HG02885 (cell line): ENCODE measurements at regions not wholly inside any gene's neighbourhood (a gene's known extent, or its start where the extent isn't known, plus 50 kb on each side); places are given as distances from the start of the nearest gene placed in this dataset.
A peak's percentile ranks its signal among the peaks of the same experiment; 100 is the strongest.
"Not testable (repeated sequence)": the region's sequence is repeated elsewhere in the genome, so short reads cannot be mapped to it uniquely, and the experiment has no call there.

Source experiments
- ATAC-seq: cut with Tn5 transposase; IDR thresholded peaks from one replicate; pipeline ENCODE4 v1.9.1; 2021; ENCODE audit warnings: mild to moderate bottlenecking; ENCODE audit not compliant: unreplicated experiment, poor library complexity

DNA sequence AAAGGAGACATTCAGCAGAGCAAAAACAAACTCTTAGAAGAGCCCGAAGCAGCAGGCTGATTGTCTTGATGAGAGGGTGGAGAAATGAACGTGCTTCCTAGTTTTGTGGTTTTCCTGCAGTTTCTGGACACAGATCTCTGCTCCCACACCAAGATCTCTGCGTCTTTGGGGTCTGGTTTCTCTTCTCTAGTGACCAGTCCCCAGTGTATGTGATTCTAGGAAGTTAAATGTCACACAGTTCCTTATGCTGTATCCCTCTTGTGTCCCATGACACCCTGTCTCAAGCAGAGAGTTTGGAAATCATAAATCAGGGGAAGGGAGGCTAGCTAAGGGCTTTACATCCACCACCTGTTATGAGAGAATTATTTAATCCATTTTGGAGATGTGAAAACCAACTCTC is 55.4 kb upstream of the KLF14 start:
- no peak for ATAC-seq

DNA sequence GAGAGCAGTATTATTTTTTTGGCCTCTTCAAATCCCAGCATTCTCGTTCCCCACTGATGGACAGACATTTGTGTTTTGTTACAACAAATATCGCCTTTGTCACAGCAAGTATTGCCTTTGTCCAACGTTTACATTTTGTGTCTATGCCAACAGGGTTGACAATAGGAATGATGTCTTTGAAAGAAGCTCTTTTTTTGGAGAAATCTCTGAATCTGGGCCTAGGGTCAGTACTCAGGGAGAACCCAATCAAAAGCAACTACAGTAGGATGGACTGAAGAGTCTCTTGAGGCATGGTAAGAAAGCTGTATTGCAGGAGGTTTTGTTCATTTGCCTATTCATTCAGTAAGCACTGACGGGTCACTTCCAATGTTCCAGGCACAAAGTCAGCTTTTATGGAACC is 57.7 kb upstream of the KLF14 start:
- no peak for ATAC-seq

DNA sequence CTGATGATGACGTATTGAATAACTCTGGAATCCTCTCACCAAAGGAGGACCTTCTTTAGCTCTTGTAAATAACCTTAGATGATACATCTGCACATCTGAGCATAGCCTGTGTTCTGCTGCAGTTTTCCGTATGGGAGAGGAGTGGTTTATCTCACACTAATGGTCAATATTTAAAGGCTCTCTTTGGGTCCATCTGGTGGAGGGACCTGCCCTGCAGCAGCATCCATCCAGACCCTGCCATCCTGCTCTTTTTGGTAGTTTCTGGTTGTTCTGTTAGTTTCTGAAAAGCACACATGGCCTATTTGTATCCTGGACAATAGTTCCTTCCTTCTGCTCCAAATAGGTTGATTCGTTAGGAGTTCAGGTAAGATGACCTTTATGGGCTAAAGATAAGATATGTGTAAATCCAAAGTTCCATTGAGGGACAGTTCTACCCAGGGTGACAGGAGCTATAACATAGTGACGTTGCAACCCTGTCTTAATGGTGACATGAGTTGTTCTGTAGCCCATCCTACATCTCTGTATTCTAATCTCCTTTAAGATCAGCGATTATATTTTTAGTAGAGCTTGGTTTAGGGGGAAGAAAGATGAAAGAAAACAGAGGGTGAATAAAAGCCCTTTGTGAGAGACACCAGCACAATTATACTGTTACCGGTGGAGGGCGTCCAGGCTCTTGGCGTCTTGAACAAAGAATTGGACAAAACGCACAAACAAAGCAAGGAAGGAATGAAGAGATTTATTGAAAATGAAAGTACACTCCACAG is 60.0 kb upstream of the KLF14 start:
- ATAC-seq, result no peak

DNA sequence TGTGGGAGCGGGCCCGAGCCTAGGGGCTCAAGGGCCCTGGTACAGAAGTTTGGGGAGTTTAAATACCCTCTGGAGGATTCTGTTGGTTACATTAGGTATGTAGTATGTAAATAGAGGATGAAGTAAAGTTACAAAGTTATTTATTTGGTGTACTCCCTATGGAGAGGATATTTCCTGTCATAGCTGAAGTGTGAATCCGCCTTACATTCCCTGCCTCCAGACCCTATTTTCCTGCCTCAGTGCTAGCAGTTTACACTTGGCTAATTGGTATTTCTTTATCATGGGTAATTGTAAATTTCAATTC is 60.6 kb upstream of the KLF14 start:
- no peak for ATAC-seq

DNA sequence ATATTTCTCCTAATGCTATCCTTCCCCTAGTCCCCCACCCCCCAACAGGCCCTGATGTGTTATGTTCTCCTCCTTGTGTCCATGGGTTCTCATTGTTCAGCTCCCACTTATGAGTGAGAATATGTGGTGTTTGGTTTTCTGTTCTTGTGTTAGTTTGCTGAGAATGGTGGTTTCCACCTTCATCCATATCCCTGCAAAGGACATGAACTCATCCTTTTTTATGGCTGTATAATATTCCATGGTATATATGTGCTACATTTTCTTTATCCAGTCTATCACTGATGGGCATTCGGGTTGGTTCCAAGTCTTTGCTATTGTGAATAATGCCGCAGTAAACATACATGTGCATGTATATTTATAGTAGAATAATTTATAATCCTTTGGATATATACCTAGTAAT is 62.4 kb upstream of the KLF14 start:
- not testable (repeated sequence) for ATAC-seq

DNA sequence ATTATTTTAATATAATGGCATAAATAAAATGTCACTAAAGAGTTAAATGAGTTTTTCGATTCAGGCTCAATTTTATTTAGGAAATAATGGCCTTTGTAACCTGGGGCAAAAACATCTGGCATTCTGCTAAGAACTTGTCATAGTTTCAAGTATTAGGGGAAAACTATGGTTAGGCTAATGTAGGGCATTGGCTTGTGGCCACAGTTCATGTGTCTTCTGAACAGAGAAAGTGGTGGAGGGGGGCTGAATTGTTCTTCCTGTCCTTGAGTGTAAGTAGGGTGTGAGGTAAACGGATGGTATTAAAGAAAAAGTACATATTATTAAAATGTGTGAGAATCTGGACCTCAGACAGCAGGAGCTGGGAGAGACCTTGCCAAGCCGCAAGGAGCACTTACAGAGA is 69.1 kb upstream of the KLF14 start:
- no peak for ATAC-seq

DNA sequence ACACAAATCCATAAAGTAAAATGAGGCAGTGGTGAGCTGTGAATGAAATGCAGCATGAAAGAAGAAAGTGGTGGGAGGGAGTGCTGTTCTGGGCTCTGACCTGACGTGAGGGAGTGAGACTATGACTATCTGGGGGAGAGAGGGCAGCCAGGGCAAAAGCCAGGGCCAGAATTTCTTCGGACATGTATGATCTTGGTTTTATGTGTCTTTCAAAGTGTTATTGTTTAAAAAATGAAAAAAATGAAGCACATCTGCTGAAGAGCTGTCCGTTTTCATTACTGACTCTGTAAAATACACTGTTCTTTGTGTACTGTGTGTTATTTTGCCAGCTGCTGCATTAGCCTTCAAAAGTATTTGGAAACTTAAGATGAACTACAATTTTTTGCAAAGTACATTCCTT is 70.2 kb upstream of the KLF14 start:
- ATAC-seq, result no peak

DNA sequence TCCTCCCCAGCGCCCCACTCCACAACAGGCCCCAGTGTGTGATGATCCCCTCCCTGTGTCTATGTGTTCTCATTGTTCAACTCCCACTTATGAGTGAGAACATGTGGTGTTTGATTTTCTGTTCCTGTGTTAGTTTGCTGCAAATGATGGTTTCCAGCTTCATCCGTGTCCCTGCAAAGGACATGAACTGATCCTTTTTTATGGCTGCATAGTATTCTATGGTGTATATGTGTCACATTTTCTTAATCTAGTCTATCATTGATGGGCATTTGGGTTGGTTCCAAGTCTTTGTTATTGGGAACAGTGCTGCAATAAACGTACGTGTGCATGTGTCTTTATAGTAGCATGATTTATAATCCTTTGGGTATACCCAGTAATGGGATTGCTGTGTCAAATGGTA is 78.8 kb upstream of the KLF14 start:
- ATAC-seq, result not testable (repeated sequence)

DNA sequence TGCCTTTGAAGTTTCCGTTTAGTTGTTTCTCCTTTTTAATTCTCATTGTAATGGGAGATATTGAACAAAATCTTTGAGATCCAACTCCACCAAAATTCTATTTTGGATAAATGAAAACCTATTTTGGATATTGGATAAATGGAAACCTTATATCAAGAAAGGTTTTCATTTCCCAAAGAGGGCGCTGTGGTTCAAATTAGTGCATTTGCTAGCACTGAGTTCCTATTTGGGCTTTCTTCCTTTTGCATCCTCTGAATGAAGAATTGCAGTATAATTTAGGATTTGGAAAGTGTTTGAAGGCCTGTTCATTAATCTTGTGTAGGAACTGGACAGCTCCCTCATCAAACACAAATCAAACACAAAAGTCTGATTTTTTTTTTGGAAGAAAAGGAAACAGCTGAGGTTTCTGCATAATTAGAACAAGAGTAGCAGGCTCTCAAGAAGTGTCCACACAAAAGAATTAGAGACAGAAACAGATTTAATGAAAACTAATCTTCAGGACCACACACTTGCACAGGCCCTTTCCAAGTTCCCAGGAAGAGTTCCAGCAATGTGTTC is 80.8 kb upstream of the KLF14 start:
- ATAC-seq, result no peak

DNA sequence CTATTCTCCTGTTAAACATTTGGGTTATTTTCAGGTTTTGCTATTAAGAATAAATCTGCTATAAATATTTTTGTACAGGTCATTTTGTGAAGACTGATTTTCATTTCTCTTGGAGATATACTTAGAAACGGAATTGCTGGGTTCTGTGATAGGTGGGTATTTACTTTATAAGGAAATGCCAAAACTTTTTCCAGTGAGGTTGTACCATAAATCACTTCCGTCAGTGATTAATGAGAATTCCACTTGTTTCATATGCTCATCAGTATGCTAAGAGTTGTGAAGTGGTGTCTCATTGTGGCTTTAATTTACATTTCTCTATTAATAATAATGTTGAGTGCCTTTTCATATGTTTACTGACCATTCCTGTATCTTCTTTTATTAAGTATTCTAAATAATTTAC is 84.0 kb upstream of the KLF14 start:
- no peak for ATAC-seq

DNA sequence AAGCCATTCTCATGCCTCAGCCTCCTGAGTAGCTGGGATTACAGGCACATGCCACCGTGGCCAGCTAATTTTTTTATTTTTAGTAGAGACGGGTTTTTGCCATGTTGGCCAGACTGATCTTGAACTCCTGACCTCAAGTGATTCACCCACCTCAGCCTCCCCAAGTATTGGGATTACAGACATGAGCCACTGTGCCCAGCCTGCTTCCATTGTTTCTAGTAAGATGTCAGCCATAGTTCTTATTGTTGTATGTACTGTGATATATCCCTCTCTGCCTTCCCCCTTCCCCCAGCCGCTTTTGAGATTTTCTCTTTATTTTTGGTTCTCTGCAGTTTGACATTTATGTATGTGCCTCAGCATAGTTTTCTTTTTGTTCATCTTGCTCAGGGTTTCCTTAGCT is 87.9 kb upstream of the KLF14 start:
- no peak for ATAC-seq

DNA sequence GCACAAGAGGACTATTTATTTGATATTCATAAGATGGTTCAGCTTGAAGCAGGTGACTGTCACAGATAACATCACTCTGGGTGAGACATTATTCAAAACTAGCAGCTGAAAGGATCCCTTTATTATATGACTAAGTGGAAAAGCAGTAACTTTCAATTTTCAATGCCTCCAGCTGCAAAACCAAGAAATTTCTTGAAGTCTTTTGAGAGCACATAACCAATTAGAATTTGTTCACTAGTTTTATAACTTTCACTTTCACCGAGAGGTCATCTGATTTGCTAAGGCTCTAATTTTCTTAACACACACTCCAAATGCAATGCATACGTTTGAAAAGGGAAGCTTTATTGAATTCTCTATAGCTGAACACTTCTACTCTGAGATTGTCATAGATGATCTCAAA is 88.6 kb upstream of the KLF14 start:
- ATAC-seq, result peak; percentile 33

DNA sequence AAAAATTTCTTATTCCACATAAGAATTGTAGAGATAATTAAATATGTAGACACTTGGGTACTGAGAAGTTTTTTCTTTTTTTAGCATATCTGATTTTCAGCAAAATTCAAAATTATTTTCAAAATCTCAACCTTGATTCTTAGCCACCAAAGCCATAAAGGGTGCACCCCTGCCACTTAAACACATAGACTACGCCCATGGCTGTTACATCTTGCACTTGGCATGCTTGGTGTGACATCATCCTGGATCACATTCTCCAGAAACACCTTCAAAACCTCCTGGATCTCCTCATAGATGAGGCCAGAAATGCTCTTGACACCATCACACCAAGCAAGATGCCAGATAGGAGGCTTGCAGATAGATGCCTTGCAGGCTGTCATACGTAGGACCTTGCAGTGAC is 89.1 kb upstream of the KLF14 start:
- no peak for ATAC-seq

DNA sequence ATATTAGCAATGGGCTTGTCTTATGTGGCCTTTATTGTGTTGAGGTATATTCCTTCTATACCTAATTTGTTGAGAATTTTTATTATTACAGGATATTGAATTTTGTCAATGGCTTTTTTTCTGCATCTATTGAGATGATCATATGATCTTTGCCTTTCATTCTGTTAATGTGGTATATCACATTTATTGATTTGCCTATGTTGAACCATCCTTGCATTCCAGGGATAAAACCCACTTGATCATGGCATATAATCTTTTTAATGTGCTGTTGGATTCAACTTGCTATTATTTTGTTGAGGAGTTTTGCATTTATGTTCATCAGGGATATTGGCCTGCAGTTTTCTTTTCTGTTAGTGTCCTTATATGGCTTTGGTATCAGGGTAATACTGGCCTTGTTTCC is 91.8 kb upstream of the KLF14 start:
- no peak for ATAC-seq

DNA sequence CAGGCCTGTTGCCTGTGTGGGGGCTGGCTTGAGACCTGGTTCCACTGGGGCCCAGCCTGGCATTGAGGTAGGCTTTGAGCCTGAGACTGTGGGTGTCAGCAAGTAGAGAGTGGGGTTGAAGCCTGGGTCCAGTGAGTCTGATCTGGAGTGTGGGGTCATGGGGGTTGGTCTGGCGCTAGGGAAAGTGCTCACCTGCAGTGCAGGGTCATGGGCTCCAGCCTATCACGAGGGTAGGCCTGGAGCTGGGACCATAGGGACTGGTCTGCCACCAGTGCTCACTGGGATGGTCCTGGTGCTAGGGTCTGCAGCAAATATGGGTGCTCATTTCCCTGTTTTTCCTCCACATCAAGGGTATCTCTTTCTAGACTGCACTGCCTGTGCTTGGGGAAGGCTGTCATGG is 95.4 kb upstream of the KLF14 start:
- ATAC-seq, result no peak

DNA sequence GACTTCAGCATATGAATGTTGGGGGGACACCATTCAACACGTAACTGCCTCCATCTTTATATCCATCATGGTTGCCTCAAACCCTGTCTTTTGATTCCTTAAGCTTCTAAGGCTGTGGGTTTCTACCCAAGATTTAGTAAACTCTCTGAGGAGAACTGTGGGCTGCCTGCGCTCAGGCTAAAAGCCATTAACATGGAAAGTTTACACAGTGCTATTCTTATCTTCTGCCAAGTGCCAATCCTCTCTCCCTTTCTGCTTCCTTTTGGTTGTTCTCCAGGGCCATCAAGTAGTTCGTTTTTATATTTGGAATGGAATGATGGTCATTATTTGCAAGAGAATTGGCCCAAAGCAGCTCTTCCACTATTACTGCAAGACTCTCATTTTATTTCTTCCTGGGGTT is 97.3 kb upstream of the KLF14 start:
- ATAC-seq, result no peak

DNA sequence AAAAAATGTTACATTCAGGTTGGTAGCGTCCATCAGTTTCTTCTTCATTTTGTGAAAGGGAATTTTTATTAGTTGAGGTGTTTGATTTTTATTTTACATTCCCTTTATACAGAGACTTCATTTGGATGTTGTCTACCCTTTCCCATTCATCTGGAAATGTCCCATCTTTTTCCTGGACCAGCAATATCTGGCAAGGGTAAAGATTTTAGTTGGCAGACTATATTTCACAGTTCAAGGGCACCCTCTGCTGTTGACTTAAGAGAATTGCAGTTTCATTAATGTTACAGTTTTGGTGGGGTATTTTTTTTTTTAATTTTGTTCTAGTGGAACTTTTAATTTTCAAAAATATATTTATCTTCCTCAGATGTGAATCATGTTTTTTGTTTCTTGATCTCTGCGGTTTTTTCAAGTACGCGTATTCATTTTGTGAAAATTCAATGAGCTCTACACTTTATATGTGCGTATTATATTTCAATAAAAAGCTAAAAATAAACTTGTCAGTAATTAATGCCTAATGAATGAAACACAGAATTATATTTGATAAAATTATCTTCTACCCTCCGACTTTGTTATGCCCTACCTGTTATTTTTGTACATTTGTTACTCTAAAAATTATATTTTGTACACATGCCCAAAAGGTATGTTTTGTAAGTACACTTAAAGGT is 97.9 kb upstream of the KLF14 start:
- no peak for ATAC-seq

DNA sequence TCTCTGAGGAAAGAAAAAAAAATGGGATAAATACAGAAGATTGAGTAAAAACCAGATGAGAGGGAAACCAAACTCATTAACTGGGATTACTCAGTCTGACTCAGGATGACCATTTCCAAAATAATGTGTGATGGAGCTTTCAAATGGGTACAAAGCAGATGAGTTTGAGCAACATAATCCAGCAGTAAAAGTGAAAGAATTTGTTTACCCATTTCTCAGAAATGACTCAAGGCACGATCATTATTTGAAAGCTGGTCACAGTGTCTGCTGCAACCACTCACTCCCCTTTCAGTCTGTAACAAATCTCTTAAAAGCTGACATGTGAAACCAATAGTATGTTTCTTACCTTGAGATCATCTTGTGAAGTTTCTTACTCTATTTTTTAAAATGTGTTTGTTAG is 104.7 kb upstream of the KLF14 start:
- no peak for ATAC-seq

DNA sequence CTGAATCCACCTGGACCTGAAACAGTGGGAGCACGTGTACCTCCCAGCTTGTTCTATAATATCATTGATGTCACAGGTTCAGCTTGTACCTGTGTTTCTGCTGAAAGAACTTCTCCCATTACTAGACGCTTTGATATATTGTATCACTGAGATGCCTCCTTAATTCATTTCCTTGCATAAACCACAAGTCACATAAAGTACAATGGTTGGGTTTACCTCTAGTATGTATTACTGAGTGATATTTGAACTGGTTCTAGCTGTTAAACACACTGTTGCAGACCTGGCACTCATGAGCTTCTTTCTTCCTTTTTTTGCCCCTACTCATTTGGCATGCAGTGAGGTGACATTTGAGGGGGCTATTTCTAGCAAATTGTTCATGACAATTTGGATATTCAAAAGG is 106.6 kb upstream of the KLF14 start:
- ATAC-seq, result no peak

DNA sequence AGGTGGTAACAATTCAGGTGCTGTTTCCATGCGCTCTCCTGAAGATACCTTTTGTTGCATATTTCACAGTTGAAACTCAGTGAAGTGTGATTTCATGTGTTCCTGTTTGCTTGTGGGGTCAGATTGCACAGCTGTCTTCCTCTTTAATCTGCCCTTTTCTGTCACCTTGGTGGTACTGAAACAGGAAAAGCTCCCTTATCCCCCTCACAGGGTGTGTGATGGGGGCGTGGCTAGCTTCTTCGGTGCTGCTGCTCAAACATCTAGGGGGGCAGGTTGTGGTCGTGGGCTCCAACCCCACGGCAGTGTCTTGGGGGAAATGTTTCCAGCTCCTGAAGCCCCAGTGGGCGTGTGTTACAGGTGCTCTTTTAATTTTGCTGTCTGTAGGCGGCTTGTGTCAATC is 107.4 kb upstream of the KLF14 start:
- ATAC-seq, result no peak

DNA sequence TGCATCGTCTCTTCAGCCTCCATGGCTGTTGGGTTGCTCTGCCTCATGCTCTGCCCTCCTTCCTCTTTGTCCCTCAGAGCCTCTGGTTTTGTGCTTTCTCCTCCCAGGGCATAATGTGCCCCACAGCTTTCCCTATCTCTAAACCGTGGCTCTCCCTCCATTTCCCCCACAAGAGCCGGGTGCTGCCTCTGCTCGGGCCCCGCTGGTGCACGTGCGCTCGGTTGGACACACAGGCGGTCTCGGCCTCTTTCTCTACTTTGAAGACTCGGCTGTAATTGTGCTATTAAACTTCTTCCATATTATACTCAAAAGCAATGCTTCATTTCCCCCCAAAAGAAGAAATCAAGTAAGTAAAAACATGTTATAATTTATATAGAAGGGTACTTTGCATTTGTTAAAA is 109.7 kb upstream of the KLF14 start:
- no peak for ATAC-seq
